GM21360 (cell line): ENCODE measurements at regions not wholly inside any gene's neighbourhood (a gene's known extent, or its start where the extent isn't known, plus 50 kb on each side); places are given as distances from the start of the nearest gene placed in this dataset.
"Not testable (repeated sequence)": the region's sequence is repeated elsewhere in the genome, so short reads cannot be mapped to it uniquely, and the experiment has no call there.

Source experiments
- ATAC-seq: cut with Tn5 transposase; IDR thresholded peaks from one replicate; pipeline ENCODE4 v1.9.1; 2021; ENCODE audit warnings: mild to moderate bottlenecking, moderate library complexity; ENCODE audit not compliant: unreplicated experiment

DNA sequence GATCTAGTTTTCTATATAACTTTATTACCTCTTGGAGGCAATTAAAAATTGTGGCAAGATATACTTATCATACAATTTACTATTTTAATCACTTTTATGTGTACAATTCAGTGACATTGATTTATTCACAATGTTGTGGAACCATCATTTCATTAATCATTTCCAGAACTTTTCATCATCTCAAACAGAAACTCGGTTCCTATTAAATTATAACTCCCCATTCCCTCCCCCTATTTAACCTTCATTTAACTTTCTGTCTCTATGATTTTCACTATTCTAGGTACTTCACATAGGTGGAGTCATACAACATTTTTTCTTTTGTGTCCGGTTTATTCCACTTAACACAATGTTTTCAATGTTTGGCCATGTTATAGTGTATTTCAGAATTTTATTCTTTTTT, 252.8 kb downstream of the REEP3 start:
- no peak for ATAC-seq

DNA sequence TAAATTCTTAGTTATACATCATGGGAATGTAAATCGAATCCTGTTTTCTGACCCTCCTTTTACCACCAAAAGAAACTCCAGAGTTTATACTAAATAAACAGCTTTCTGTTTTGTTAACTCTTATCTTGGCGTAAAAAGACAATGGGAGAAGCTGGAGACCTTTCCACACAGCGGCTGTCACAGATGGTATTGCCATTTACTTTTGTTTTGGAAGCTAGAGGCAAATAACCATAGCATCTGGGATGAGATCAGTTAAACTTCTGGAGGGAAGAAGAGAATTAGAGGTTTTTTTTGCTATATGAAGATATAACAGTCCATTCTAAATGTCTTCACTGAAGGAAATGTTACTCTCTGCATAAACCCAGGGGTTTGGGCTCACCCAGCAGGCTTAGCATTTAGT, 258.9 kb downstream of the REEP3 start:
- ATAC-seq: no peak

DNA sequence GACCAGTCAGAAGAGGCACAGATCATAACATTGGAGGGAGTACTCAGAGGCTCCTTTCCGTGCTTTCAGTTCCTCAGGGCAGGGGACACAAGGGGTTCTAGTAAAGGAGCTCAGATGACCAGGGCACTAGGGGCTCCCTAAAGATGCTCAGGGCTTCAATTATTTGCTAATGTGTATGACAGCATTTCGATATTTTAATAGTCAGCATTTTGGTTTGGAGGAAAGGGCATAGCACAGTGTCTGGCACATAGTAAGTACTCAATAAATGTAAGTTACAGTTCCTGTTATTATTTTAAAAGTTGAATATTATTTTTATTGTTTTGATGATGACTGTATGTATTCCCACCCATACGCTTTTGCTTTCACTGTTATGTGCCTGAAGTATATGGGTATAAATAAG, 260.0 kb downstream of the REEP3 start:
- no peak for ATAC-seq

DNA sequence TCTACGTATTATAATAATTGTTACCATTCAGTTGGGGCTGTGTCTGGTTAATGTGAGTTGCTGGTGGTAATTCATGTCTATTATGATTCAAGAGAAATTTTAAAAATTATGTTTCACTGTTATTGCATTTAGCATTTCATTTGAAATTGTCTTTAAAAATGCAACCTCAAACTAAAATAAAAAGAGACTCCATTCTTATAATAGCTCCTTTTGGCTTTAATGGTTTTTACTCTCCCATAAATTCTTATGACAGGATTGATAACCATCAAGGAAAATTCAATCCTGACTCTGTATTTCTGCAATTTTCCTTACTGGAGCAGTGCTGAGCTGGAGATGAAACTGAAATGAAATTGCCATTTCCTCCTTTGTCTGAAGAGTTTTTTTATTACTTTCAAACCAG, 262.7 kb downstream of the REEP3 start:
- ATAC-seq: no peak

DNA sequence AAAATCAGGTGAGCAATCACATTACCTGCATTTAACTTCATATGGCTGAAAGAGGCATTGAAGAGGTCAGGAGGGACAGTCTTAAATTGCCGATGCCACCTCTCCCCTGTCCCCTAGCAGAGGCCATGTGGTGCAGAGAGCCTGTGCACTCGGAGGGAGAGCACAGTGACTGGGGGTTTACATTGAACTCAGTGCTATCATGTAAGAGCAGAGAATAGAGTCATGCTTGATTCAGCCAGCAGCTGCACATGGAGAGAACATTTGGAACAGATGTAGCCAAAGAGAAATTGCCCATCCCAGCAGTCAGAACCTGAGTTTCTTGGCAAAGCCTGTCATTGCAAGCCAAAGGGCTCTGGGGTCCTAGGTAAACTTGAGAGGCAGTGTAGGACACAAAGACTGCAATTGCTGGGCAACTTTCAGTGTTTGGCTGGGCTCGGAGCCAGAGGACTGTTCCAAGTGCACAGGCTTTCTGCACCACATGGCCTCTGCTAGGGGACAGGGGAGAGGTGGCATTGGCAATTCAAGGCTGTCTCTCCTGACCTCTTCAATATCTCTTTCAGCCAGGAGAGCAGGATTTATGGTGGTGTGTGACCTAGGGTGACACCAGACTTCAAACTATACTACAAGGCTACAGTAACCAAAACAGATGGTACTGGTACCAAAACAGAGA, 267.1 kb downstream of the REEP3 start:
- ATAC-seq: no peak

DNA sequence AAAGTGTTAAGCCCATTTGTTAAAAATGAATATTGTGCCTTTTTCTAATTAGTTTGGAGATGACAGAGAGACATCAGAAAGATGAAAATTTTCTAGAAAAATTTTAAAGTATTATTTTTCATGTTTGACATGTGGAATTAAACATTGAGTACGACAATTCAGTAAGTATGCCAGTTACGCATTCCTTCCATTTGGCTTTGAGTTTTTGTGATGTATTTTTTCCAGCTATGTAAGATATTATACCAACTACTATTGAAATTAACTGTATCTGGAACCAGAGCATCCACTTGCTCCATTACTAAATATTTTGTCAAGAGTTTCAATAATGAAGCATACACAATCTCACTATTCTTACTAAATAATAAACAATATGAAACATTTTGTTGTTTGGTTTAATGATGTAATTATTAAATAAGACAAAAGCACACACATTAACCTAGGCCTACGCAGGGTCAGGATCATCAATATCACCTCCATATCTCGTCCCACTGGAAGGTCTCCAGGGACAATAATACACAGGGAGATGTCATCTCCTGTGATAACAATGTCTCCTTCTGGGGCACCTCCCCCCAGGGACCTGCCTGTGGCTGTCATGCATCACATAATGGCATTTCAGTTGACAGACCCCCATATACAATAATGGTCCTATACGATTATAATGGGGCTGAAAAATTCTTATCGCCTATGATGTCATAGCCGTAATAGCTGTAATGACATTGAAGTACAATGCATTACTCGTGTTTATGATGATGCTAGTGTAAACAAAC, 274.1 kb downstream of the REEP3 start:
- ATAC-seq: no peak

DNA sequence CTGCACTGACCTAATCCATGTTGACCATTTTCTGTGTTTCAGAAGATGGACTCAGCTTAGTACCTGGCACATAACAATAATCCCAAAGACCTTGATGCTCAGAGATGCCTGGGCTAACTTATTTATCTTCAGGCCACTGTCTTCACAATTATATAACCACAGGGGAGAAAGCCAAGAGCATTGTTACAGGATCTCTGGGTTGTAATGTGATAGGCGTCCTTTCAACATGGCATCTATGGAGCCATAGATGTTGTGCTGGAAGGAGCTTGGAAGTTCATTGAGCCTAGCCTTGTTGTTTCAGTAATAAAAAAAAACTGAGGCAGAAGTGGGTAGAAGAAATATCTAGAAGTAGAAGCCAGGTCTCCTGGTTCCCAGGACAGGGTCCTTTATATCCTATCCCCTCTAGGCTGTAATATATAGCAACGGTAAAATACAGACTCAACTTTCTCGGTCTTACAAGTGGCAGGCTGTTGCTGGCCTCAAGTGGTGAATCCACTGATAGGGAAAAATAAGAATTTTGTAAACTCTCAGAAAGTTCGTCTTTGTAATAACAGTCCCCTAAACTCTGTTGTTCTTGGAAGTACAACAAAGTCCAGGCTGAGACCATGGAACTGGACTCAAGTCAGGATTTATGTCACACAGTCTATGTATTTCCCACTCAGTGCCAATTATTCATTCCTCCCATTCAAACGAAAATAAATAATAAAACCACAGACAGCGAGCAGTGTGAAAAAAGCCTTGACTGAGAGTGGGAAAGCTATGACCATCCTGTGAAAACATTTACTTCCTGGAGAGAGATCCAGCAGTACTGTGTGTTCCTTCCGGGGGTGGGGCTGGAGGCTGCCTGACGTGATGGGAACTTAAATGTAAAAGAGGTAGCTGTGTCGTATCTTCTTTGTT, 277.6 kb downstream of the REEP3 start:
- no peak for ATAC-seq

DNA sequence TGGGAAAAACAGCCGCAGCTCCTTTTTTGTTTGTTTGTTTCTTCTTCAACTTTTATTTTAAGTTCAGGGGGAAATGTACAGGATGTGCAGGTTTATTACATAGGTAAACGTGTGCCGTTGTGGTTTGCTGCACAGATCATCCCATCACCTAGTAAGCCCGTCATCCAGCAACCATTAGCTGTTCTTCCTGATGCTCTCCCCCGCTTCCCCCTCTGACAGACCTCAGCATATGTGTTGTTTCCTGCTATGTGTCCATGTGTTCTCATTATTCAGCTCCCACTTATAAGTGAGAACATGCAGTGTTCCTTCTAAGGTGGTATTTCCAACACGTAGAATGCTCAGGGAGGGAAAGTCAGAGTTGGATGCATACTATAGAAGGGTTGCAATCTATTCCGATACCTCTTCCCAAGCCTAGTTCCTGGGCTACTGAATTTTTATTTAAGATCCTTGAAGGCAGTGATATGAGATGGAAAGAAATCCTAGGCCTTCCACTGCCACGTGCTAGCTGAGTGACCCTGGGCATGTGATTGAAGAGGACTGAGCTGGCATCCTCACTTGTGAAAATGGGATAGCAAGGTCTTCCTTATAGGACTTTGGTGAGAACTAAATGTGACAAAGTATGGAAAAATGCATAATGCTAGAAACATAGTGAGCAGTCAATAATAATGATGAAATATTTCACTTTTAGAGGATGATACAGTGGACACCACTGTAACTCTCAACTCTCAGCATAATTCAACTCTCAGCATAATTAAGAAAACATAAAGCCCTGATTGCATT, 278.5 kb downstream of the REEP3 start:
- ATAC-seq: no peak

DNA sequence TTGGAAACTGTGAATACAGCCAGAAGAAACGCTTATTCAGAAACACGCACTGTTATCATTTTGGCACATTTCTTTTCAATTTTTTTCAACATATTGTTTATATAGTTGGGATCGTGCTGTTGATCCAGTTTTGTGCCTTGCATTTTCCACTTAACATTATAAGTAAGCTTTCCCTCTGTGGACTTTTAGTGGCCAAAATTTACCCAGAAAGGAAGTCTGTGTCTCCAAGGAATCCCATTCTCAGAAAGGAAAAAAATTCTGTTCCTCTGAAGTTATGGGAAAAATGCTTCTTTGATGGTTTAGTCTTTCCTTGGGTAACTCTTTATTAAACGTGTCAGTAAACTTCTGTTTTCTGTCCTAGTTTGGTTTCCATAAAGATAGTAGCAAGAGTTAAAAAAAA, 280.0 kb downstream of the REEP3 start:
- no peak for ATAC-seq

DNA sequence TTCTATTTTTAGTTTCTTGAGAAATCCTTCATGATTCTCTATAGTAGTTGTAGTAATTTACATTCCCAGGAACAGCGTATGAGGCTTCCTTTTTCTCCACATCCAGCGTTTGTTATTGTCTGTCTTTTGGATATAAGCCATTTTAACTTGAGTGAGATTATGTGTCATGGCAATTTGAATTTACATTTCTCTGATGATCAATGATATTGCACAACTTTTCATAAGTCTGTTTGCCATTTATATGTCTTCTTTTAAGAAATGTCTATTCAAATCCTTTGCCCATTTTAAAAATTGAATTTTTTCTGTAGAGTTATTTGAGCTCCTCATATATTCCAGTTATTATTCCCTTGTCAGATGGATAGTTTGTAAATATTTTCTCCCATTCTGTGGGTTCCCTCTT, 285.1 kb downstream of the REEP3 start:
- ATAC-seq: no peak

DNA sequence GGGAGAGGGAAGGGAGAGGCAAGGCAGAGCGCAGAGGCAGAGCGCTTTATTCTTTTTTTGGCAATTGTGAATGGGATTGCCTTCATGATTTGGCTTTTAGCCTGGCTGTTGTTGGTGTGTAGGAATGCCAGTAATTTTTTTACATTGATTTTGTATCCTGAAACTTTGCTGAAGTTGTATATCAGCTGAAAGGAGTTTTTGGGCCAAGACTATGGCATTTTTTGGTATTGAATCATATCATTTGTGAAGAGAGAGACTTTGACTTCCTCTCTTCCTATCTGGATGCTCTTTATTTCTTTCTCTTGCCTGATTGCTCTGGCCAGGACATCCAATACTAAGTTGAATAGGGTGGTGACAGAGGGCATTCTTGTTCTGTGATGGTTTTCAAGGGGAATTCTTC, 291.3 kb downstream of the REEP3 start:
- ATAC-seq: no peak

DNA sequence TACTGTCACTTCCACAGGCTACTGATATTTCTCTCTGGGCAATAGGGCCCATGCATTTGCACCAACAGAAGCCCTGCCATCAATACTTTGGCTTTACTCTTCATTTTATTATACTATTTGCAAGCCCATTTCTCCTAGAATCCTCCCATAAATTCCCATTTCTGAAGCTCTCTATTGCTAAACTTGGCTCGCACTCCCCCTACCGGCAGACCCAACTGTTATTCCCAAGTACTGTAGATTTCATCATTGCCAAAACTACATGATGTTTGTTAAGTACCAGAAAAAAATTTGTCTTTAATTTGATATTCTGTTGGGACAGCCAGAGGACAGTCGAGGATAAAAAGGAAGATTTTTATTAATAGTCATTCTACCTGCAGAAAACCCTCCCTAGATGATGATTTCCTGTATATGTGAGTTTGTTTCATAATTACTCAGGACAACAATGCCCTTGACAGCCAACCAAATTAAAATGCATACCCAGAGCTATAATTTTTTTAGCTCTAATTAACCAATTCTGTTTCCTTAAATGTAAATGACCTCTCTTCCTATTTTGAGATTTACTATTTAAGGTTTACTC, 298.6 kb downstream of the REEP3 start:
- ATAC-seq: no peak

DNA sequence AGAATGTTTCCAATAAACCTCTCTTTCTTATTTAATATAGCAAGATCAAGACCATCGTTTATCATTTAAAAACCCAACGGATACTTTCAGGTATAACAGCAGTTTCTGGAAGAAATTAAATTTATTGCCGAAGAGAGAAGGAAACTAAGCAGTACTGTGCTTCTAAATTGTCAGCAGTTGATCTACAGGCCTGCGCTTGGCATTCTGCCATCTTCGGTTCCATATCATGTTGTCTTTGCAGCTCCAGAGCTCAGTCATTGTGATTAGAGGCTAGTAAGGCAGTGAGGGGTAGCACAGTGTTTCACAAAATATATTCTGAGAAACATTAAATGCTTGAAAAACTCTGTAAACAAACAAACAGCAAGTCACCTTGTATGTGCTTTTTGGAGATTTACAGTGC, 301.3 kb downstream of the REEP3 start:
- ATAC-seq: no peak

DNA sequence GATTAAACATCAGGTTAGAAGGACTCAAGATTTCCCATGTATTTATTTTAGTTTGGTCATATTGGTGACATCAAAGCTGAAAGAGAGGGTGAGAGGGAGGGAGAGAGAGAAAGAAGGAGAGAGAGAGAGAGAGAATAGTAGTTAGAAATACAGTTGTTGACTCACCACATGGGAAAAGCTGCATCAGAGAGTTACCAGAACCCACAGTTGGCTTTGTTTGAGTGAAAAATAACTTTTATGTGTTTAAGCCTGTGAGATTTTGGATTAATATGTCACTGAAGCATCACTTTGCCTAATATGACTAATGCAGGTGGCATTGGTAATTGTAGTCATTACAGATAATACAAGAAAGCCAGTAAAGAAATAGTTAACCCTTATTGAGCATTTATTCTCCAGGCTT, 303.9 kb downstream of the REEP3 start:
- no peak for ATAC-seq

DNA sequence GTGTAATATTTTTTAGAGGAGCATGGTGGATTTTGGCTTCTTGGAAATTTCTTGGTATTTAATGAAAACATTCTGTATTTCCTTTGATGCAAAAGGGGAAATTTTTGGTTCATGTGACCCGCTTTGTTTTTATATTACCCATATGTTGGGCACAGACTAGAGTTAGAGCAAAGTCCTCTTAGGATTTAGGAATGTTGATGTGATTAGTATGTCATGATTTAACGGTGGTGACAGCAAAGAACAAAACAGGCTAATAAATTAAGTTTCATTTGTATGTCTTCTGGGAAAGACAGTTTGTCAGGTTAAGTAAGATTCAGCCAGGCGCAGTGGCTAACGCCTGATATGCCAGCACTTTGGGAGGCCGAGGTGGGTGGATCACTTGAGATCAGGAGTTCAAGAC, 304.6 kb downstream of the REEP3 start:
- ATAC-seq: no peak

DNA sequence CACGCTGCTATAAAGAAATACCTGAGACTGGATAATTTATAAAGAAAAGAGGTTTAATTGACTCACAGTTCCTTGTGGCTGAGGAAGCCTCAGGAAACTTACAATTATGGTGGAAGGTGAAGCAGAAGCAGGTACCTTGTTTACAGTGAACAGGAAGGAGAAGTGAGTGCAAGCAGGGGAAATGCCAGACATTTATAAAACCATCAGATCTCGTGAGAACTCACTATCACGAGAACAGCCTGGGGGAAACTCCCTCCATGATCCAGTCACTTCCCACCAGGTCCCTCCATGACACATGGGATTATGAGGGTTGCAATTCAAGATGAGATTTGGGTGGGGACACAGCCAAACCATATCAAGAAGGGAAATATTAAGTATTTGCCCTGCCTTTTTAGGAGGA, 305.8 kb downstream of the REEP3 start:
- ATAC-seq: not testable (repeated sequence)

DNA sequence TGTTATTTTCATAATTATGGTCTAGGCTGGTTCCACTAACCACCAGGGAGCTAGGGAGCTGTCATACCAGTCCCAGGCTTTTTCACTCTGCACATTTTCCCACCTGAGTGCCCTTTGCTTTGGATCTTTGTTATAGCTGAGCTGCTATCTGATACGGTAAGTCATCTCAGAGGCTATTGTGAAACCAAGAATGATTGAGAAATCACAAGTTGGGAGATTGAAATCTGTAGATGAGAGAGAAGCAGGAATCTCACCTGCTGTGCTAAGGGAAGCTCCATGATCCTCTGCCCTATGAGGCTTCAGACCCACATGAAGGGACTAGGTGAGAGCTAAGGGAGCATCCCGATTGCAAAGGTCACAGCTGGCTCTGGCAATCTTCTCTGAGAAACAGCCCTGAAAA, 307.8 kb downstream of the REEP3 start:
- no peak for ATAC-seq

DNA sequence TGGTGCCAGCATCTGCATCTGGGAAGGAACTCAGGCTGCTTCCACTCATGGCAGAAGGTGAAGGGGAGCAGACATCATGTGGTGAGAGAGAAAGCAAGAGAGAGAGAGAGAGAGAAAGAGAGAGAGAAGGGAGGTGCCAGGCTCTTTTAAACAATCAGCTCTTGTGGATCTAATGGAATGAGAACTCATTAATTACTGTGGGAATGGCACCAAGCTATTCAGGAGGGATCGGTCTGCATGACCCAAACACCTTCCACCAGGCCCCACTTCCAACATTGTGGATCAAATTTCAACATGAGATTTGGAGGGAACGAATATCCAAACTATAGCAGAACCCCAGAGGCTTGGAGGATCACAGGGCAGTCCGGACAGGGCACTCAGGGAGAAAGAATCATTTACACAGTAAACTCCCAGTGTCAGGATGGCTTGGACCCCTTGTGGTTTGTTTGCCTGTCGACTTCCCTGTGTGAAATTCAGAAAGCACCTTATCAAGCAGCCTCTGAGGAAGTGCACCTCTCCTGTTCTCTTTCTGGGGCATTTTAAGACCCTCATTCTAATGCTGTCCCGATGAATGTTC, 308.5 kb downstream of the REEP3 start:
- no peak for ATAC-seq

DNA sequence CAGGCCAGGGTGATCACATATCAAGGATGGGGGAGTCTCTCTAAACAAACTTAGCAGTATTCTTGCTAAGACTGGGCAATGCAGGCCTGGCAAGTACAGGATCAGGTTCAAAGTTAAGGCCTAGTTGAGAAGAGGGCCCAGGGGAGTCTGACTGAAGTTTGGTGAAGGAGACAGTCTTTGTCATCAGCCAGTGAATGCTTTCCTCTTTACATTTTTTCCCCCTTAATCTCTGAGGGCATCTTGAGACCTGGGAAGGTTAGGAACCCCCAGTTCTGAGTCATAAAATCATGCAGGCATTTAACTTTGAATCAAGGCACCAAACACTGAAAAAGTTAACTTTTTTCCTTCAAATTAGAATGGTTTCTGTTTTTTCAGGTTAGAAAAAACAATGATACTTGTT, 311.5 kb downstream of the REEP3 start:
- no peak for ATAC-seq

DNA sequence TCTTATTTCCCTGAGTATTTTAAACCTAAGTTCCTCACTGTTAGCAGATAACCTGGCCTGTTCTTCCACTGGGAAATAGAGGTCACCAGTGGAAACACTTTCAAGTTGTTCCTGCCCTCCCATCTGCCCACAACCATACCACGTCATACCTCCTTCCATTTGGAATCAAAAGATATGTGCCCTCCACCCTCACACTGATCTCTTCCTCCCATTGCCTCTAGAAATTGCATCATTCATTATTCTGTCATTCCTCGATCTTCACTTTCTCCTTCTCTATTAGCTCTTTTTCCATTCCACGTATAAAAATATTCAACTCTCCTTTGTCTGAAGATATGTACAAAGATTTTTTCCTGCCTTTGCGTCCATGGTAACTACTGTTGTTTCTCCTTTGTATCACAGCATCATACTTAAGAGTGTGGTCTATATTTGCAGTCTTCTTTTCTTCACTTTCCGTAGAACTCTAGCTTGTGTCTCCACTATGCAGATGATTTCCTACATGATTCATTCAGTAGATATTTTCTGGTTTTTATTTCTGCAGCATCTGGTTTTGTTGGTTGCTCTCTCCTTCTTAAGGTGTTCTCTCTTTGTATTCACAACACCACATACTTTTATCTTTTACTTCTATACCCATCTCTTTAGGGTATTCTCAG, 312.3 kb downstream of the REEP3 start:
- no peak for ATAC-seq
